ENCODE measurements at regions not wholly inside any gene's neighbourhood (a gene's known extent, or its start where the extent isn't known, plus 50 kb on each side); places are given as distances from the start of the nearest gene placed in this dataset.
"Not testable (repeated sequence)": the region's sequence is repeated elsewhere in the genome, so short reads cannot be mapped to it uniquely, and the experiment has no call there.

GRCh38 chr5:50898966-50899365 lies 232.5 kb downstream of the PARP8 start:
- DNase-seq: no peak

GRCh38 chr5:50900952-50901510 lies 234.6 kb downstream of the PARP8 start:
- DNase-seq: no peak

- no peak for DNase-seq
These were observed 237.2 kb downstream of the PARP8 start for GRCh38 chr5:50903651-50904050.

- DNase-seq: no peak
These were observed 239.6 kb downstream of the PARP8 start for GRCh38 chr5:50905996-50906570.

GRCh38 chr5:50920160-50920559 lies 253.7 kb downstream of the PARP8 start:
- DNase-seq: not testable (repeated sequence)

GRCh38 chr5:50921366-50922133 lies 255.1 kb downstream of the PARP8 start:
- no peak for DNase-seq

GRCh38 chr5:50922134-50922941 lies 255.9 kb downstream of the PARP8 start:
- not testable (repeated sequence) for DNase-seq

- no peak for DNase-seq
These were observed 256.7 kb downstream of the PARP8 start for GRCh38 chr5:50922942-50923767.

GRCh38 chr5:50923768-50924494 lies 257.5 kb downstream of the PARP8 start:
- no peak for DNase-seq

- no peak for DNase-seq
These were observed 261.5 kb downstream of the PARP8 start for GRCh38 chr5:50927953-50928352.

- DNase-seq: no peak
These were observed 262.7 kb downstream of the PARP8 start for GRCh38 chr5:50929174-50929573.

GRCh38 chr5:50934343-50934742 lies 267.9 kb downstream of the PARP8 start:
- DNase-seq: no peak

- DNase-seq: no peak
These were observed 278.7 kb downstream of the PARP8 start for GRCh38 chr5:50945139-50945538.

GRCh38 chr5:50947906-50948683 lies 281.7 kb downstream of the PARP8 start:
- no peak for DNase-seq

- no peak for DNase-seq
These were observed 286.9 kb downstream of the PARP8 start for GRCh38 chr5:50953290-50953689.

GRCh38 chr5:50958852-50959457 lies 292.5 kb downstream of the PARP8 start:
- DNase-seq: peak; percentile 27

- DNase-seq: peak; percentile 59
These were observed 296.8 kb downstream of the PARP8 start for GRCh38 chr5:50962934-50963872.

GRCh38 chr5:50963971-50964745 lies 297.7 kb downstream of the PARP8 start:
- DNase-seq: no peak
